ENCODE measurements at regions not wholly inside any gene's neighbourhood (a gene's known extent, or its start where the extent isn't known, plus 50 kb on each side); places are given as distances from the start of the nearest gene placed in this dataset.
"Not testable (repeated sequence)": the region's sequence is repeated elsewhere in the genome, so short reads cannot be mapped to it uniquely, and the experiment has no call there.

DNA sequence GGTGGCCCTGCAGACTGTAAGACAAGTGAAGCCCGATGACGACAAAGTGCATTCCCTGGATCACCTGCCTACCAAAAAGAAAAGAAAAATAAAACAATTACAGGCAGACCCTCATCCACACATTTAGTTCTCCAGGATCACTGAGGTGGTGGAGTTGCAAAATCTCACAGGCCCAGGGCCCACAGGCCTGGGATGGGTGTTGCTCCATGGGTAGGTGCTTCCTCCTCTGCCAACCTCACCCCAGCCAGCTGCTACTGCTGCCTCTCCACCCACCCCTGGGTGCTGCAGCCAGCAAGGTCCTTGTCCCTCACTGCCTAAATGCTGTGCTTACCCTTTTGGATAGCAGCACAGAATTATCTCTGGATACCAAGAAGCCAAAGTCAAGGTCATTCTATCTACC lies 146.4 kb upstream of the GALNT2 start:
- no peak for DNase-seq (ENCODE audit: low read depth in 3 of 3)

DNA sequence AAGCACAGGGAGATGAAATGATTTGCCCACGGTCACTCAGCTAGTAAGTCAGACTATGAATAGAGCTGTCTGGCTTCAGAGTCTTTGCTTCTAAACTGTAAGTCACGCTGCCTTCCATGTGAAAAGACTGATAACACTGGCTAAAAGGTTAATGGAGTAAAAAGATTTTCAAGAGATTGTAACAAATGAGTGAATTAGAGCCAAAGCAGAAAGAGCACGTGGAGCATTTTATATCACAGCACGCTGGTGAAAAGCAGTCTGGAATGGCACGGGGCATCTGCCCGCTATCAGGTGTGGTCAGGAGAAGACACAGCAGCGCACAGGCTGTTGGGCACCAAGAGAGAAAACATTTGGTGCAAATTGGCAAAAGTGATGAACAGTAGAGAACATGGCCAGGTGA lies 144.8 kb upstream of the GALNT2 start:
- no peak for DNase-seq (ENCODE audit: low read depth in 3 of 3)

DNA sequence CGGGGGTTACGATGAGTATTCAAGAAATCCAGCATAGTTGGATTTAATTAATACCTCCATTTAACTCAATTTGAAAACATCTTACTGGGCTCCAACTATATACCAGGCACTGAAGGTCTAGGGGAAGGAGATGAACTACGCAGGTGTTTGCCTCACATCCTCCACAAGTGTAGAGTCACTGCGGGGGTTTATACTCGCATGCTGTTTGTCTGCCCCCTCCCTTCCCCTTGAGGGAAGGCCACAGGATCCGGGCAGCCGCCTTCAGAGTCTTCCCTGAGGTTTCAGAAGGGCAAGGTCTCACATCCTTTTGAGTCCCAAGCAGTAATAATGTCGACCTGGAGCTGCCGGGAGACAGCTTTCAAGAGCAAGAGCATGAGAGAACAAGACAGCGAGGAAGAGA lies 142.4 kb upstream of the GALNT2 start:
- no peak for DNase-seq (ENCODE audit: low read depth in 3 of 3)

DNA sequence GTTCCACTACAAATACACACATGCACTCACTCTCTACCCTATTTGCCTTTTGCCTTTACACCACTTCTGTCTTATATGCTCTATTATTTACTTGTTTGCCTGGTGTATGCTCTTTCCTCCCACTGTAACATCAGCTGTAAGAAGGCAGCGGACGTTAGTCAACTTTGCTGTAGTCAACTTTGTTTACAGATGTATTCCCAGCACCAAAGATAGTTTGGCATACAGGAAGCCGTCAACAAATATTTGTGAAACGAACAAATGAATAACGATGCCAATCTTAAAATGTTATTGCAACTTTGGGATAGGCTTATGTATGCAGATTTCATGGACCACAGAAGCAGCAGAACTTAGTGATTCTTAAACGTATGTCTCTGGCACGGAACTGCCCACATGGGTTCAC lies 138.3 kb upstream of the GALNT2 start:
- no peak for DNase-seq (ENCODE audit: low read depth in 3 of 3)

DNA sequence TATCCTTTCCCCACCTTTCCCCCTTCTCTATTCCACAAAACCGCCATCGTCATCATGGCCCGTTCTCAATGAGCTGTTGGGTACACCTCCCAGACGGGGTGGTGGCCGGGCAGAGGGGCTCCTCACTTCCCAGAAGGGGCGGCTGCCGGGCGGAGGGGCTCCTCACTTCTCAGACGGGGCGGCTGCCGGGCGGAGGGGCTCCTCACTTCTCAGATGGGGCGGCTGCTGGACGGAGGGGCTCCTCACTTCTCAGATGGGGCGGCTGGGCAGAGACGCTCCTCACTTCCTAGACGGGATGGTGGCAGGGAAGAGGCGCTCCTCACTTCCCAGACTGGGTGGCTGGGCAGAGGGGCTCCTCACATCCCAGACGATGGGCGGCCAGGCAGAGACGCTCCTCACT lies 135.3 kb upstream of the GALNT2 start:
- not testable (repeated sequence) for DNase-seq (ENCODE audit: low read depth in 3 of 3)

DNA sequence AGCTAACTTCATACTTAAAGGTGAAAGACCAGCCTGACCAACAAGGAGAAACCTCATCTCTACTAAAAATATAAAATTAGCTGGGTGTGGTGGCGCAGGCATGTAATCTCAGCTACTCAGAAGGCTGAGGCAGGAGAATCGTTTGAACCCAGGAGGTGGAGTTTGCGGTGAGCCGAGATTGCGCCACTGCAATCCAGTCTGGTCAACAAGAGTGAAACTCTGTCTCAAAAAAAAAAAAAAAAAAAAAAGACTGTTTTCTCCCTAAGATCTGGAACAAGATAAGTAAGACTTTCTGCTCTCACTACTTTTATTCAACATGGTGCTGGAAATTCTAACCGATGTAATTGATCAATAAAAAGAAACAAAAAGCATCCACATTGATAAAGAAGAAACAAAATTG lies 131.9 kb upstream of the GALNT2 start:
- not testable (repeated sequence) for DNase-seq (ENCODE audit: low read depth in 3 of 3)

DNA sequence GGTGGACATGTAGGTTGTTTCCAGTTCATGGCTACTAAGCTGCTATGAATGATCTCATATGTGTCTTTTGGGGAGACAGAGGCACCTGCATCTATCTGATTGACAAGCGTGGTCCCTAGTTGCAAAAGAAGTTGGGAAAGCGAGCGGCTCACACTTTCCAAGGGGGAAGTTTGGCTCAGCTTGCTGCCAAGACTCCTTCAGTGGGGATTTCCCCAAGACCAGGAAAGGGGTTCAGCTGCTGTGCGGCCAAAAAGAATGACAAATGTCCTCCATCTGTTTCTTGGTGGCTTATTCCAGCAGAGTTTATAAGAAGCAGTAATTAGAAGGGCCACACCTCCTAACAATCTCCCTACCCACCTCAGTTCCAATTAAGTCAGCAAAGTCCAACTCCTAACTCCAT lies 128.5 kb upstream of the GALNT2 start:
- DNase-seq (ENCODE audit: low read depth in 3 of 3), result no peak

DNA sequence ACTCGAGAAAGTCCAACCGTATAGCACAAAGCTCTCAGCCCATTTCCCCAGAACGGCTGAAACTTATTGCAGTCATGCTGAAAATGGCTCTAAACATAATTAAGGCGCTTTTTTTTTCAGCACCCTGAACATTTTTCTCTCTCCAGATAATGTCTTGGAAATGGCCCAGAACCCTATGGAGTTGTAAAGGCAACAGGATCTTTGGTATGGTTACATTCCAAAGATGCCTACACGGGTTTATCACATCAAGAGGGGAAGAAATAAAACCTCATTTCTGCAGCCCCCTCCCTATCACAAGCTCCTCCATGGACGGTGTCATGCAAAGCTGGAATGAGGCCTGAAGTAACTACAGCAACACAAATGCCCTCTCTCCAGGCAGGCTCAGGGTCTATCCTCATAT lies 126.4 kb upstream of the GALNT2 start:
- no peak for DNase-seq (ENCODE audit: low read depth in 3 of 3)

DNA sequence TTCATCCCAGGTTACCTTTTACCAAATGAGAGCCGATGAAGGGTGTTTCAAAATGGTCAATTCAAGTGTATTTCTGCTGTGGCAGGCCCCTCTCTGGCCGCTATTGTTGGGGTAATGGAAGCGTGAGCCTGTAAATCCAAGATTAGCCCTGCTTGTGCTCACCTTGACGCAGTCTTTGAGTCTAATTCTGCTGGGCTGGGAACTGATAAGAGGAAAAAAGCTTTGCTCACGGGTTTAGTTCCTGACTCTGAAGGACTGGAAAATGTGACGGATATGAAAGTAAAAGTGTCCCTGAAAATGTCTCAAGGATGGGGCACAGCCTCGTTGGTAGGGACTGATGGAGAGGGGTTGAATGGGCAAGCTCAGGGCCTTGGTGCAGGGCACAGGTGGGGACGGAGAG lies 125.9 kb upstream of the GALNT2 start:
- no peak for DNase-seq (ENCODE audit: low read depth in 3 of 3)

DNA sequence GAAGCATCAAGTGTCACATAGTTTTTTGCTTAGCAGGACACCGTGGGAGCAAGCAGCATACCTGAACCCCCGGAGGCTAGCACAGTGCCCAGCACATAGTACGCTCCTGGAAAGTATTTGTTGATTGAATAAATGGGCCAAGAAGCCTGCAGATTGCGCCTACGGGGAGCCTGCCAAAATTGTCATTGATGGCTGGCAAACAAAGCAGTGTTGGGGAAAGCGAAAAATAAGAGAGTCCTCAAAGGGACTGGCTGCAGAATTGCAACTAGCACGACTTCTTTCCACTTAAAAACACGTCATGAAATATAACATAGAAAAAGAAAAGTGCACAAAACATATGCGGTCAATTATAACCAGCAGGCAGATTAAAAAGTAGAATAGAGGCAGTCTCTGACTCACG lies 125.2 kb upstream of the GALNT2 start:
- DNase-seq (ENCODE audit: low read depth in 3 of 3), result no peak

DNA sequence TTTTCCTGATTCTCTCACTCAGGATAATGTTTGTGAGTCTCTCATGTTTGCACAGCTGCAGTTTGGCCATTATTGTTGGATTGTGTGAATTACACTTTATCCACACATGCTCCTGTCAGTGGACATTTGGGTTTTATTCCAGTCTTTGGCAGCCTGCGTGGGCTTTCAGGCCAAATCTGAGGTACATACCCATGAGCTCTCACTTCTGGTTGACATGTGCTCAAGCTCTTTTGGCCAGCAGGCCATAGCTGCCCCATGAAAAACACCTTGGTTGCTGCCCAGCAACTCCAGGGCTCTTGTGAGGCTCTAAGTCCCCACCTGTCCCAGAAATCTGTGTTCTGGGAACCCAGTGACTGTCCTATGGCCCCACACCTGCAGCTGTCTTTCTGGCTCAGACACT lies 124.5 kb upstream of the GALNT2 start:
- no peak for DNase-seq (ENCODE audit: low read depth in 3 of 3)

DNA sequence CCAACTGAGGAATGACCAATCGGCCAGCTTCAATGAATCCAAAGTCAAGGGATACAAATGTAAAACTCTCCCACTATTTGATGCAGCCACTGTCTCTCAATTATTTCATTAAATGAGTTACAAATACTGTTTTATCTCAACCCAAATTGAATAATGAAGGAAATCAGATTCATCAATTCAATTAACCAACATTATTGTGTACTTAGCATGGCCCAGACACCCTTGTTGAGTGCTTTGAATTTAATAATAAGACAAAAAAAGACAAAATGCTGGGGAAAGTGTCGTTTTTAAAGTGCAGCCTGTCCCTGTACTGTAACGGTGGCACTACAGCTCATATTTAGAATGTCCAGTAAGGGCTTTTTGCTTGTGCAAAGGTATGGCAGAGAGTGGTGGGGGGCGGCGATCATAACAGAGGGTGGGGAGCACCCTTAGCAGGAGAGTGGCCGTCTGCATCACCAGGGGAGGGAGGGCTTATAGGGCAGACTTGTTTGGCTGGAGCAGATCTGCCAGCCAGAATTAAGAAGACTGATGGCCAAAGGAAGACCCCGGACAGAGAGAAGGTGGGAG lies 123.8 kb upstream of the GALNT2 start:
- no peak for DNase-seq (ENCODE audit: low read depth in 3 of 3)

DNA sequence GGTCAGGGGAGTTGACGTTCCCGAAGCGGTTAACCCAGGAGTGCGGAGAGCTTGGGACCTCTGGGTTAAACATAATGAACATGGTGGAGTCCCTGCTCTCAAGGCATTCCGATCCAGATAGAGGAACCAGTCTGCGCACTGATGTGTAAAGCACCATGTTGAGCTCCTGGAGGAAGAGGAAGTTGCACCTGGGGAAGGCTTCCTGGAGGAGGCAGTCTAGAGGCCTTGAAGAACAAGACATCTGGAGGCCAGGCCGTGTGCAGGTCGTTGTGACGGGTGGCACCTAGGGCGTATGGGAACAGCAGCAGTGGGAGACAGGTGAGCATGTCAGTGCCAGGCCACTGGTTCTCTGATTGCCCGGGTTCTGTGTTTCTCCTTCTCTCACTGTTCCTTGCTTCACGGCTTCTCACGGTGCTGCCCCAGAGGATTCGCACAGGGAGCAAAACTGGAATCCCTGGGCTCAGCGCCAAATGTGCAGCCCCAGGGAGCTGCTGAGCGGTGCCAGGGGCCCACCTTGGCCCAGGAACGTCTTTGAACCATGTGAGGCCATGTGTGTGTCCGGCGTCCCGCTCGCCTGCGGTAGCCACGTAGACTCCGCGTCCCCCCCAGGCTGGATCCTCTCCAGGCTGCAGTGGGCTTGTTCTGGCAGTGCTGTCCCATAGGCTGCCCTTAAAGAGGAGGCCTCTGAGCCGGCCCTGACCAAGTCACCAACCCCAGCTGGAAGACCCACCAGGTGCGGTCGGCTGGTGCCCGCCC lies 122.9 kb upstream of the GALNT2 start:
- no peak for DNase-seq (ENCODE audit: low read depth in 3 of 3)

DNA sequence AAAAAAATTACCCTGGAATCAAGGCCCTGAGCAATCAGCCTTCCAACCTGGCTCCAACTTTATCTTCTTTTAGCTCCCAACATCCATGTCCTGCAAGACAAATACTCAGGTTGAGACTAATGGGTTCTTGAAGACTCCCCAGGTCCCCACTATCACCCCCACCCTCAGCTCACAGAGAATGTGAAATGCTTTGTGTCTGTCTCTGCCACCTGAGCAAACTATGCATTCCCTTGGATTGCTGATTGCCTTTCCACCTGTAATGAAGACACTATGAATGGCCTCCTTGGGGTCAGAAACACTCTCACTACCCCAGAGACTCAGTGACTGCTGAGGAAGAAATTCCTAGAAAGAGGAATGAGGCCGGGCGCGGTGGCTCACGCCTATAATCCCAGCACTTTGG lies 121.2 kb upstream of the GALNT2 start:
- DNase-seq (ENCODE audit: low read depth in 3 of 3), result no peak

DNA sequence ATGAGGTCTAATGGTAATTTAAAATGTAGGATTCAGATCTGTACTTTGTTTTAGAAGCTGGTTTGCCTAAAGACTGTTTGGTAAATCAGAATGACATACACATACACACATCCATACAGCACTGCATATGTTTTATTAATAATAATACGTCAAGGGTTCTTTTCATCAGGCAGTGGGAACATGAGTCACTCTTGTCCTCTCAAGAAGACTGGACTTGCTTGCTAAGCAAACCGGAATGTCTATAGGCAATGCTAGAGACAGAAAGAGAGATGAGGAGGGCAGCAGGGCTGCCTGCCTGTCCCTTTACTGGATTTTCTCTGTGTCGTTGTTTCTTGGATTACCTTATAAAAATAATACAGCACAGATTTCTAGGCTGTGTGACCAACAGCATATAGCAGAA lies 119.1 kb upstream of the GALNT2 start:
- no peak for DNase-seq (ENCODE audit: low read depth in 3 of 3)

DNA sequence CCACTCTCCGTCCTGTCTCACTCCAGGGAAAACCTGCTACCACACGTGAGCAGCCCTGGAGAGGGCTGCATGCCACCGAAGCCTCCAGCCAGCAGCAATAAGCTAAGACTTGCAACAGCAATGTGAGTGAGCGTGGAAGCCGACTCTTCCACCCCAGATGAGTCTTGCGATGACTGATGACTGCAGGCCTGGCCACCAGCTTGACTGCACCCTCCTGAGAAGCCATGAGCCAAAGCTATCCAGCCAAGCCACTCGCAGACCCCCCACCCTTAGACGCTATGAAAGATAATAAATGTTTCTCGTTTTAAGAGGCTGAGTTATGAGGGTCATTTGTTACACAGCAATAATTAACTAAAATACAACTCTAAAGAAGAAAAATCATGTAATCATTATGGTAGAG lies 118.6 kb upstream of the GALNT2 start:
- no peak for DNase-seq (ENCODE audit: low read depth in 3 of 3)

DNA sequence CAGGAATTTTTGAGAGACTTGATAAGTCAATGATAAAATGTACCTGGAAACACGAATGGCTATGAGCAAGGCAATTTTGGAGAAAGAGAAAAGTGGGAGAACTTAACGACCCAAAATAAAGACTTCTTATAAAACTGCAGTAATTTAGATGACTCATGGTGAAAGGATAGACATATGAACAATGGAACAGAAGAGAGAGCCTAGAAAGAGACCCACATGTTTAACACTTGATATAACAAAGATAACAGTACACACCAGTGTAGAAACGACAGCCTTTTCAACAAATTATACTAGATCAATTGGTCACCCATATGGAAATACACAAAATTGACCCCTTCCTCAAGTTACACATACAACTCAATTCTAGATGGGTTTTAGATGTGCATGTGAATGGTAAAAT lies 117.5 kb upstream of the GALNT2 start:
- no peak for DNase-seq (ENCODE audit: low read depth in 3 of 3)

DNA sequence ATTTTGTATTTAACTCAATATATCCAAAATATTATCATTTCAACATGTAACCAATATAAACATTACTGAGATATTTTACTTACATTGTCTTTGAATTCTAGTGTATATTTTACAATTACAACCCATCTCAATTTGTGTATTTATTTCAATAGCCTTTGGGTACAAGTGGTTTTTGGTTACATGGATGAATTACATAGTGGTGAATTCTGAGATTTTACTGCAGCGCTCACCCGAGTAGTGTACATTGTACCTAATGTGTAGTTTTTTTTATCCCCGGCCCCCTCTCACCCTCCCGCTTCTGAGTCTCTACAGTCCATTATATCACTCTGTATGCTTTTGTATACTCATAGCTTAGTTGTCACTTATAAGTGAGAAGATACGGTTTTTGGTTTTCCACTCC lies 117.0 kb upstream of the GALNT2 start:
- no peak for DNase-seq (ENCODE audit: low read depth in 3 of 3)

DNA sequence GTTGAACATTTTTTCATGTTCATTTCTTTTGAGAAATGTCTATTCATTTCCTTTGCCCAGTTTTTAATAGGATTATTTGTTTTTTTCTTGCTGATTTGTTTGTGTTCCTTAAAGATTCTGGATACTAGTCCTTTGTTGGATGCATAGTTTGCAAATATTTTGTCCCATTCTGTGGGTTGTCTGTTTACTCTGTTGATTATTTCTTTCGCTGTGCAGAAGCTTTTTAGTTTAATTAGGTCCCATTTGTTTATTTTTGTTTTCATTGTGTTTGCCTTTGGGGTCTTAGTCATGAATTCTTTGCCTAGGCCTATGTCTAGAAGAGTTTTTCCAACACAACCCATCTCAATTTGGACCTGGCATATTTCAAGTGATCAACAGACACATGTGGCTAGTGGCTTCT lies 116.1 kb upstream of the GALNT2 start:
- no peak for DNase-seq (ENCODE audit: low read depth in 3 of 3)

DNA sequence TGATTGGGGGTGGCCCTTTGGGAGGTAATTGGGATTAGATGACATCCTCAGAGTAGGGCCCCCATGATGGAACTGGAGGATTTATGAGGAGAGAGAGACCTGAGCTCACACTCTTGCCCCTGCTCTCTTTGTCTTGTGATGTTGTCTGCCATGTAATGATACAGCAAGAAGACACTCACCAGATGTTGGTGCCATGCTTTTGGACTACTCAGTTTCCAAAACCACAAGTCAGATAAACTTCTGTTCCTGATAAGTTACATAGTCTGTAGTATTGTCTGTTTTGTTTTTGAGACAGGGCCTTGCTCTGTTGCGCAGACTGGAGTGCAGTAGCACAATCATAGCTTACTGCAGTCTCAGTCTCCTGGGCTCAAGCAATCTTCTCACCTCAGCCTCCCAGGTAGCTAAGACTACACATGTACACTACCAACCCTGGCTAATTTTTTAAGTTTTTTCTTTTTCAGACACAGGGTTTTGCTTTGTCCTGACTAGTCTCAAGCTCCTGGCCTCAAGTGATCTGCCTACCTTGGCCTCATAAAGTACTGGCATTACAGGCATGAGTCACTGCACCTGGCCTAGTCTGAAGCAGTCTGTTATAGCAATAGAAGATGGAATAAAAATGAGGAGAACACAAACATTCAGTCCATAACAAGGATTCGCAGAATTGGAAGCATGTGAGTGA lies 115.0 kb upstream of the GALNT2 start:
- no peak for DNase-seq (ENCODE audit: low read depth in 3 of 3)

DNA sequence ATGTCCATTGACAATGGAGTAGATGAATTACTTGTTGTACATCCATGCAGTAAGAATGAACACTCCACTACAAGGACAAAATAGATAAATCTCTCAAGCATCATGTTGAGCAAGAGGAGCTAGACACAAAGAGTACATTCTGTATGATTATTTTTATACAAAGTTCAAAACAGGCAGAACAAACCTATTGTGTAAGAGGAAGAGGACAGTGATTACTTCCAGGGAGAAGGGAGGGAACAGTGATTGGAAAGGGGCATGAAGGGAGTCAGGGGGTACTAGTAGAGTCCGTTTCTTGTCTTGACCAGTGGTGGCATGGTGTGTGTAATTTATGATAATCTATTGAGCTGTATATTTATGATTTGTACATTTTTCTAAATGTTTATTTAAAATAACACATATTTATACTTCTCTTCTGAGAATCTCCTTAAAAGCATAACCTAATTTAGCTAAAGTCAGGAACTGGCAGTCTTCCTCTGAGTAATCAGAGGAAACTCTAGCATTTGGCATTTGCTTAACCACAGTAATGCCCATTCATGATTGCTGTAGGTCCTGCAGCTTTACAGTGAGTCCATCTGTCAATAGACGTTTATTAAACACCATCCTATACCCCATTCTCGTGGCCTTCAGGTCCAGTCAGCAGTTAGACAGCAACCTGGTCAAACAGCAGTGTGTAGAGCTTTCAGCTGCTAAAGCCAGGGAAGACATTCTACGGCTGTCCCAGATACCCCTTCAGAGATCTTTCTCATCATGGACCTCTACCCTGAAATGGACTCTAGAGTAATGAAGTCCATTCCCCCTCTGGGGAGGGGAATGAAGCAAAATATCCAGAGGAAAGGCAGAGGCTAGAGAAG lies 114.1 kb upstream of the GALNT2 start:
- DNase-seq (ENCODE audit: low read depth in 3 of 3), result no peak

DNA sequence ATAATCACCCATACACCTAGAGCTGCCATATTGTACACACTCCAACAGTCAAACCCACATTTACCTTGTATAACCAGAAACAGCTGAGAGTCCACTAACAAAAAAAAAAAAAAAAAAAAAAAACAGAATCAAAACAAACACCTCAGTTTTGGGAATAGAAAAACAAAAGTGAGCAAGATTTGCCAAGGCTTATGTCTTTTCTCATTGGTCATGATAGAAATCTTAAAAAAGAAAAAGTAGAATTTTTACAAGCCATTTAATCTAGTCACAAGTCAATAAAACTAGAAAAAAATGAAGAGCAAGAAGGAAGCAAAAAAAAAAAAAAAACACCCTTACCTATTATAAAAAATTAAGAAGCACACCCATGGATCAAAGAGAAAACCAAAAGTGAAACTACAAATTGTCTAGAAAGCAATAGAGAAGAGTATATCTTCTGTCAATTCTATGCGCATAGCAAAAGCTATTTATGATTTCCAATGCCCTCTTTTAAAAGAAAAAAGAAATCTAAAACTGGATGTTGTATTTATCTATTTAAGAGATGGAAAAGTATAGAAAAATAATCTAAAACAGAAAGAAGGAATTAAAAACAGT lies 113.2 kb upstream of the GALNT2 start:
- no peak for DNase-seq (ENCODE audit: low read depth in 3 of 3)
